Panc1 (cell line): ENCODE measurements at regions not wholly inside any gene's neighbourhood (a gene's known extent, or its start where the extent isn't known, plus 50 kb on each side); places are given as distances from the start of the nearest gene placed in this dataset.

Experiments used
- ATAC-seq: fragments of 200-7000 bp; cut with Tn5 transposase; 2 replicates; pipeline ENCODE4 v1.9.1; 2020; ENCODE audit warnings: mild to moderate bottlenecking, moderate library complexity
- BruUV-seq: library from RNA; stranded (reverse); fragments of 400-500 nt; replicated peaks from 2 replicates; lab custom pipeline; 2021; lab: Mats Ljungman, UMichigan
- CTCF ChIA-PET: fragments of 300-600 bp; sonication (Branson Sonifier 250); formaldehyde crosslinking; loops from one replicate; lab custom pipeline; 2022; ENCODE audit warnings: antibody characterized with exemption; lab: Charles Lee
- POLR2A ChIA-PET: fragments of 300-600 bp; sonication (Branson Sonifier 250); formaldehyde crosslinking; loops from one replicate; lab custom pipeline; 2022; ENCODE audit warnings: antibody characterized with exemption; lab: Charles Lee
- DNase-seq: peaks from one replicate; pipeline ENCODE4 v3.0.0-alpha.2; 2010; ENCODE audit warnings: low read depth, low spot score
- H3K27ac ChIP-seq: 2 replicates; pipeline ENCODE4 v1.5.1; 2011; ENCODE audit warnings: mild to moderate bottlenecking, low read length, inconsistent platforms
- H3K27me3 ChIP-seq: fragments of 200-500 bp; sonication (Bioruptor generic); 2 replicates; pipeline ENCODE4 v1.6.0; 2014; ENCODE audit warnings: low read length, inconsistent platforms; ENCODE audit not compliant: control insufficient read depth, insufficient read depth
- H3K36me3 ChIP-seq: fragments of 200-500 bp; sonication (Bioruptor generic); 2 replicates; pipeline ENCODE4 v1.5.1; 2014; ENCODE audit warnings: inconsistent platforms, mild to moderate bottlenecking, low read length, moderate library complexity; ENCODE audit not compliant: control insufficient read depth, insufficient read depth
- H3K4me1 ChIP-seq: 2 replicates; pipeline ENCODE4 v1.5.1; 2011; ENCODE audit warnings: inconsistent platforms, mild to moderate bottlenecking, low read length, moderate library complexity; ENCODE audit not compliant: control insufficient read depth, insufficient read depth
- H3K4me3 ChIP-seq, 2 experiments: 2 replicates each; pipeline ENCODE4 v1.5.1; 2011 to 2012; ENCODE audit warnings: low read depth in 2 of 2, low read length in 2 of 2, mild to moderate bottlenecking in 2 of 2, inconsistent platforms in 1 of 2, moderate library complexity in 1 of 2
- H3K9me3 ChIP-seq: fragments of 200-500 bp; sonication (Bioruptor generic); 2 replicates; pipeline ENCODE4 v1.5.1; 2014; ENCODE audit warnings: low read depth, mild to moderate bottlenecking, inconsistent platforms, low read length, moderate library complexity; ENCODE audit not compliant: control insufficient read depth, insufficient read depth
- POLR2AphosphoS5 ChIP-seq: IDR thresholded peaks from 2 replicates; pipeline ENCODE4 v1.6.1; 2012; ENCODE audit warnings: mild to moderate bottlenecking, low read depth, low read length, moderate library complexity
- SIN3A ChIP-seq: IDR thresholded peaks from 2 replicates; pipeline ENCODE4 v1.6.1; 2012; ENCODE audit warnings: low read depth, mild to moderate bottlenecking, low read length, moderate library complexity, borderline replicate concordance; ENCODE audit not compliant: insufficient read depth
- TCF7L2 ChIP-seq: IDR thresholded peaks from 2 replicates; pipeline ENCODE4 v1.6.1; 2011; ENCODE audit warnings: mild to moderate bottlenecking, low read depth, low read length, inconsistent platforms
- in situ Hi-C: cut with HindIII; loops from 2 replicates; pipeline ENCODE4 v1.10.0; 2016; ENCODE audit warnings: low sequenced_read_pairs, low pct_unique_long_range_greater_than_20kb
- intact Hi-C: fragments of 100-400 bp; cut with micrococcal nuclease; formaldehyde crosslinking; loops from one replicate; pipeline ENCODE4 v1.10.0; 2022; ENCODE audit not compliant: unreplicated experiment
- TF ChIP-seq, protein P1 (sequence below), 2 experiments: IDR thresholded peaks; 2 replicates each; pipeline ENCODE4 v1.6.1; 2011 to 2012; ENCODE audit warnings: low read depth in 2 of 2, control low read depth in 1 of 2, low read length in 1 of 2, mild to moderate bottlenecking in 1 of 2, moderate library complexity in 1 of 2; ENCODE audit not compliant: insufficient read depth in 1 of 2
- TF ChIP-seq, protein P2 (sequence below): fragments of 450-650 bp; IDR thresholded peaks from 2 replicates; pipeline ENCODE4 v1.5.1; 2017; ENCODE audit warnings: mild to moderate bottlenecking

DNA sequence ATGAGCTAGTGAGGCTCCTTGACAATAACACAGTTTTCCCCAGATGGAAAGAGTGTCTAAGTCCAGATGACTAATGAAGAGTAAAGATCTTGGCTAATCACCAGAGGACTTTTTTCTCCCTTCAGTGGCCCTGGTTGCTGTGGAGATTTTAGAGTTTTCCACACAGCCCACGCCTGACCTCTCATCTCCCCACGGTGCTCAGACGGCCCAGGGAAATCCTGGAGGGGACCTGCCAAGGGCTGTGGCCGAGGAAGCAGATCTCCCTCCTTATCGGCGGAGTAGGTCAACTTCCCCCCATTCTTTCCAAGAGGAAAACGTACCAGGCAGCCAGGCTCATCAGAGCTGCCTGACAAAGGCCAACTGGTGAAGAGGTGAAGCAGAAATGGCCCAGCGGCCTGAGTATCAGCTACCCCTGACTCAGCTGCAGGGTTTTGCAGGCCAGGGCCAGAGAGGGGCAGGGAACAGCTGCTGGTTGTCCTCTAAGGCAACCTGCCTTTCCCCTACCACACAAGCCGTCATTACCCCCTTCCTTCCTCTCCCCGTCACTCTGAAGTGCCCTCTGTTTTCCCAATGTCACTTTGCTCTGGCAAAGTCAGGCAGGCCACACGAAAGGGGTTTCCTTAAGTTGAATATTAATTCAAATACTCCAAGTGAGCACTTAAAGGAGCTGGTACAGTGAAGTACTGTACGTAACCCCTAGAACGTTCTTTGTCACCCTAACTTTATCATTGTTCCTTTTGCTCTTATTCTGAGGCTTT is 140.2 kb upstream of the ADAMTS18 start:
- H3K27me3 ChIP-seq, result no peaks in the 10 kb centered on the region
- ChIA-PET POLR2A (no interaction called here), CTCF (no interaction called here)
- TF ChIP-seq TCF7L2, result no peak
- TF ChIP-seq POLR2AphosphoS5, result no peak
- TF ChIP-seq, protein P1, sequence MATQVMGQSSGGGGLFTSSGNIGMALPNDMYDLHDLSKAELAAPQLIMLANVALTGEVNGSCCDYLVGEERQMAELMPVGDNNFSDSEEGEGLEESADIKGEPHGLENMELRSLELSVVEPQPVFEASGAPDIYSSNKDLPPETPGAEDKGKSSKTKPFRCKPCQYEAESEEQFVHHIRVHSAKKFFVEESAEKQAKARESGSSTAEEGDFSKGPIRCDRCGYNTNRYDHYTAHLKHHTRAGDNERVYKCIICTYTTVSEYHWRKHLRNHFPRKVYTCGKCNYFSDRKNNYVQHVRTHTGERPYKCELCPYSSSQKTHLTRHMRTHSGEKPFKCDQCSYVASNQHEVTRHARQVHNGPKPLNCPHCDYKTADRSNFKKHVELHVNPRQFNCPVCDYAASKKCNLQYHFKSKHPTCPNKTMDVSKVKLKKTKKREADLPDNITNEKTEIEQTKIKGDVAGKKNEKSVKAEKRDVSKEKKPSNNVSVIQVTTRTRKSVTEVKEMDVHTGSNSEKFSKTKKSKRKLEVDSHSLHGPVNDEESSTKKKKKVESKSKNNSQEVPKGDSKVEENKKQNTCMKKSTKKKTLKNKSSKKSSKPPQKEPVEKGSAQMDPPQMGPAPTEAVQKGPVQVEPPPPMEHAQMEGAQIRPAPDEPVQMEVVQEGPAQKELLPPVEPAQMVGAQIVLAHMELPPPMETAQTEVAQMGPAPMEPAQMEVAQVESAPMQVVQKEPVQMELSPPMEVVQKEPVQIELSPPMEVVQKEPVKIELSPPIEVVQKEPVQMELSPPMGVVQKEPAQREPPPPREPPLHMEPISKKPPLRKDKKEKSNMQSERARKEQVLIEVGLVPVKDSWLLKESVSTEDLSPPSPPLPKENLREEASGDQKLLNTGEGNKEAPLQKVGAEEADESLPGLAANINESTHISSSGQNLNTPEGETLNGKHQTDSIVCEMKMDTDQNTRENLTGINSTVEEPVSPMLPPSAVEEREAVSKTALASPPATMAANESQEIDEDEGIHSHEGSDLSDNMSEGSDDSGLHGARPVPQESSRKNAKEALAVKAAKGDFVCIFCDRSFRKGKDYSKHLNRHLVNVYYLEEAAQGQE (IDR thresholded peaks at IDR 0.05; ENCODE audit: insufficient read depth in 1 of 2, low read depth in 2 of 2, low read length in 1 of 2), result no peak
- TF ChIP-seq, protein P2, sequence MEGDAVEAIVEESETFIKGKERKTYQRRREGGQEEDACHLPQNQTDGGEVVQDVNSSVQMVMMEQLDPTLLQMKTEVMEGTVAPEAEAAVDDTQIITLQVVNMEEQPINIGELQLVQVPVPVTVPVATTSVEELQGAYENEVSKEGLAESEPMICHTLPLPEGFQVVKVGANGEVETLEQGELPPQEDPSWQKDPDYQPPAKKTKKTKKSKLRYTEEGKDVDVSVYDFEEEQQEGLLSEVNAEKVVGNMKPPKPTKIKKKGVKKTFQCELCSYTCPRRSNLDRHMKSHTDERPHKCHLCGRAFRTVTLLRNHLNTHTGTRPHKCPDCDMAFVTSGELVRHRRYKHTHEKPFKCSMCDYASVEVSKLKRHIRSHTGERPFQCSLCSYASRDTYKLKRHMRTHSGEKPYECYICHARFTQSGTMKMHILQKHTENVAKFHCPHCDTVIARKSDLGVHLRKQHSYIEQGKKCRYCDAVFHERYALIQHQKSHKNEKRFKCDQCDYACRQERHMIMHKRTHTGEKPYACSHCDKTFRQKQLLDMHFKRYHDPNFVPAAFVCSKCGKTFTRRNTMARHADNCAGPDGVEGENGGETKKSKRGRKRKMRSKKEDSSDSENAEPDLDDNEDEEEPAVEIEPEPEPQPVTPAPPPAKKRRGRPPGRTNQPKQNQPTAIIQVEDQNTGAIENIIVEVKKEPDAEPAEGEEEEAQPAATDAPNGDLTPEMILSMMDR, result no peak
- TF ChIP-seq SIN3A, result no peak
- intact Hi-C loops (no loop called here), in situ Hi-C loops (no loop called here)
- H3K4me3 ChIP-seq, result no peak overlapping the region
- H3K36me3 ChIP-seq, result no peaks in the 10 kb centered on the region
- ATAC-seq (peak; percentile 34; the same call in 1 of the 2 replicates), DNase-seq (no peak)
- H3K4me1 ChIP-seq, result no peaks in the 10 kb centered on the region
- H3K27ac ChIP-seq, result peak overlapping the region; percentile 44; the same call in 1 of the 2 replicates
- no peaks in the 10 kb centered on the region for H3K9me3 ChIP-seq
- BruUV-seq, result no TSS peak

DNA sequence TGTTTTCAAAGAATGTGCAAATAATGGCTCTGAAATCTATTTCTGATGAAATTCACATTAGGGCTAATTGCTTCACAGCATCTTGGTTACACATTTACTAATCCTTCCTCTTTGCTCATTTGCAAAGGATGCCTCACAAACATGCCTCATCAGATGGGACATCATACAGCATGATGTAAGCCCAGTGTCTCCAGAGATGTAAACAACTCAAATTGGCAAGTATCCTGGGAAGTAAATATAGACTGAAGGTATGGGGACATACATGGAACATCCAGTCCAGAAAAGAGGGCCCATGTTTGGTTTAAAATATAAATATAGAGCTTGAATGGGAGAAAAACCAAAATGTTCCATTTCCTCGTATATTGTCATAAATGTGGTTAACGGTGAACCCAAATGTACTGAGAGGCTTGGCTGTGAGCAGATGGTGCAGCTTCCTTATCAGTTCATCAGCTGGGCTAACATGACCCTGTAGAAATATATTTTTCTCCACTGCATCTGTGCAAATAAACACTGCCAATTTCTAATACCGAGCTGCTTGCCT is 142.9 kb upstream of the NUDT7 start:
- H3K4me3 ChIP-seq, result no peak overlapping the region
- POLR2A ChIA-PET, result no interaction called here
- H3K4me1 ChIP-seq, result peaks cover 4% of the 10 kb centered on the region
- H3K9me3 ChIP-seq, result no peaks in the 10 kb centered on the region
- intact Hi-C loops (no loop called here), in situ Hi-C loops (no loop called here)
- TF ChIP-seq TCF7L2 (no peak), SIN3A (no peak), POLR2AphosphoS5 (no peak)
- TF ChIP-seq, protein P2, result no peak
- TF ChIP-seq, protein P1 (IDR thresholded peaks at IDR 0.05; ENCODE audit: insufficient read depth in 1 of 2, low read depth in 2 of 2, low read length in 1 of 2), result no peak
- no peaks in the 10 kb centered on the region for H3K27me3 ChIP-seq
- no peak for ATAC-seq
- H3K27ac ChIP-seq, result peak overlapping the region; percentile 59; the same call in 1 of the 2 replicates
- no peaks in the 10 kb centered on the region for H3K36me3 ChIP-seq
- no peak for DNase-seq
- CTCF ChIA-PET, result no interaction called here
- BruUV-seq, result no TSS peak
